Suppressor macrophage treated with lipopolysaccharide for 1 hour (primary cell): ENCODE measurements at regions not wholly inside any gene's neighbourhood (a gene's known extent, or its start where the extent isn't known, plus 50 kb on each side); places are given as distances from the start of the nearest gene placed in this dataset.

Source experiments
- DNase-seq, 3 donors: peaks; one replicate each; pipeline ENCODE4 v3.0.0-alpha.2; 2020 to 2022

DNA sequence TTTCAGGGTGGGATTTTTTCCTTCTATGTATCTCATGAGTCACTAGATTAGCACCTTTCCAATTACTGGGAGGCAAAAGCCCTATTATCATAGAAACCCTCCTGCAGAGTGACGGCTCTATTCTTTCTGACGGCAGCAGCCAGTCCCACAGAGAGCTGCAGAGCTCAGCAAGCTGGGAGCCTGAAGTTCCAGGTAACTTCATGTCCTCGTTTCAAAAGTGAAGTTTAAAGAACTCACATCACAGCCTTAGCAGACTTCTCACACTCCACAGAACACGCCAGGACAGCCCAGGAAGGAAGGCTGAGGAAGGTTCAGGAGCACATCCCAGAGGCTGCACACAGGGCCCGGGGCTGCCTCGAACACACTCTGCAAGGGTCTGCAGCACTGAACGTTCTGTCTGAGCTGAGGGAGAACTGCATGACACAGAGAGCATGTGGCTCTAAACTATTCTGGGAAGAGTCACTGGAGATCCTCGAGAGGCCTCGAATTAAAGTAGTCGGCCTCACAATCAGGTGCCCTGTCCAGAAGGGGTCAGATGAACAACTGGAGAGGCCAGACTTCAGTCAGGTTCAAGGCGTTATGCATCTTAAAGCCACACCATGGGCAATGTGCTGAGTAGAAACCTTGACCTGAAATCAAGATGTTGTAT lies 104.2 kb upstream of the DRD2 start:
- no peak for DNase-seq

DNA sequence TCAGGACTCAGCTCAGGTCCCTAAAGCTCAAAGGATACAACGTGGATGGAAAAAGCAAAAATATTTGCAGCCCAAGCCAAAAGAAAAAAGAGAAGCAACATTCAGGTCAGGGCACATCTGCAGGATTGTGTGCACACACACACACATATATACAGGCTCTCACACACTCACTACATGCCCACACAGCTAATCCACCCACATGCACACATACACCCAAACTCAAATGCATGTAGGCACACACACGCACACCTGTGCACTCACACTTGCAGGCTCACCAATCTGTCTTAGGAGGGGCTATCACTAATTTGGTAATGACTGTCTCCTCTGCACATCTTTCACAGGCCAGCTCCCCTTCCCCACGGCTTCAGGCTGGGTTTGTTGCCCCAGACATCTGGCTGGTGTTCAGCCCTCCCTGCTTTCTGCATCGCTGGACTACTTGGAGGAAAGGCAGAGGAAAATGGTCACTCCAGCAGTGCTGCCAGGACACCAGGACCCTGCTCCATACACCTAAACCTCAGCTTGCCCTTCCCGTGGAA lies 103.6 kb upstream of the DRD2 start:
- no peak for DNase-seq

DNA sequence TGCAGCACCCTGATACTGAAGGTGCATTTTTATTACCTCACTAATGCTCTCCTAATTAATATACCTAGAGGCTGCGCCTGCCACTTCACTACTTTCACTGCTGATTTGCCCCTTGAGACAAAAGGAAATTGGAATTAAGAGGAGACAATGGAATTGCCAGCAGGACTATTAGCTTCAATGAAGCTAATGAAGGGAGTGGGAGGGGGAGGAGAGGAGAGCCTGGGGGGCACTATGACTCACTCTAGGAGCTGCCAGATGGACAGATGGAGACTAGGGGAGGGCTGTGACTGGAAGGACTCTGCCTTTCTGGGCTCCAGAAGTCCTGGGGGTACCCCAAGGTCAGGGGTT lies 102.8 kb upstream of the DRD2 start:
- no peak for DNase-seq

DNA sequence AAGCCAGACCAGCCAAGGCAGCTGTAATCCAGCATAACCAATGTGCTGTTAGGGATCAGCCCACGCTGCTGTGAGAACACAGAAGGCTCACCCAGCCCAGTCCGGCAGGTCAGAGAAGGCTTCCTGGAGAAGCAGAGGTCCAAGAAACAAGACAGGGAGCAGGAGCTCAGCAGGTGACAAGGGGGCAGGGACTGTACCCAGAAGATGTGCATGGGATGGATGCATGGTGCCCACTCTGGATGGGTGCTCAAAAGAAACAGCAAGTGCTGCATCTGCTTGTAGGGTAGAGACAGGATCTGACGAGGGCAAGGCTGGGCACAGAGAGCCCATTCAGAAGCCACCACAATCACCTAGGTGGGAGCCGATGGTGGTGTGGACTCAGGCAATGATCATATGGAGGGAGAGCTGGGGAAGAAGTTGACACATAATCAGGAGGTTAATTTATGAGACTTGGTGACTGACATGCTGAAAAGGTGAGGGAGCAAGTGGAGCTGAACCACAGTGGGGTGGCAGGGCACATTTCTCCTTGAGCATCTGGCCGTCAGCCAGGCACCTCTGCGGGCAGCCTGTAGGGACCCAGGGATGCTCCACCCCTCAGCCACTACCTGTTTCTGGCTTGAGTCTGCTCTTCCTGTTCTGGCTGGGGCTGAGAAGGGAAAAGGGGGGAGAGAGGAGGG lies 102.3 kb upstream of the DRD2 start:
- DNase-seq, result no peak

DNA sequence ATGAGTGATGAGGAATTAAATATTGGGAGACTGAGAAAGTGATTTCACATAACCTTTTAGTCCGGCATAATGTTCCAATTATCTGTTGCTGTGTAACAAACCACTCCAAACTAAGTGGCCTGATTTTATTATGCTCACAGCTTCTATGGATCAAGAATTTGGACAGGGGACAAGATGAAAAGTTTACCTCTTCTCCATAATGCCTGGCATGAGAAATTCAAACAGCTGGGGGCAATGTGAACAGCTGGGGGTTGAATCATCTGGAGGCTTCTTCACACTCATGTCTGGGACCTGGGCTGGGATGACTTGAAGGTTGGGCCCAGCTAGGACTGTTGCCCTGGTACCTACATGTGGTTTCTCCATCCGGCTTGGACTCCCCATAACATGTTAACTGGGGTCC lies 99.4 kb upstream of the DRD2 start:
- DNase-seq, result no peak

DNA sequence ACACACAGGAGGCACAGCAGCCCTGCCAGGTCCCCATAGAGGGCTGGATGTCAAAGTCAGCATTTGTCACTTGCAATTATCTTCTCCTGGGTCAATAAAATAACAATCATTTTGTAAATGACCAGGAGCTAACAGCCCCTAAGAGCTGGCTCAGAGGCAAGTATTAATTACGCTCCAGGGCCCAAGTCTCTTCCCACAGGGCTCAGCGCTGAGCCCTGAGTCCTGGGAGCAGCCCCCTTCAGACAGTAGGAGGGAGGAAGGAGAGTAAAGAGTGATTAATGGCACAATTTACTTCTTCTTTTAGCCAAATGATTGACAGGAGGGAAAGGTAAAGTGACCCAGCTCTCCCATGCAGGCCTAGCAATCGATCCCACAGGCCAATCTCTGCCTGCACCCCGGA lies 99.0 kb upstream of the DRD2 start:
- DNase-seq, result no peak

DNA sequence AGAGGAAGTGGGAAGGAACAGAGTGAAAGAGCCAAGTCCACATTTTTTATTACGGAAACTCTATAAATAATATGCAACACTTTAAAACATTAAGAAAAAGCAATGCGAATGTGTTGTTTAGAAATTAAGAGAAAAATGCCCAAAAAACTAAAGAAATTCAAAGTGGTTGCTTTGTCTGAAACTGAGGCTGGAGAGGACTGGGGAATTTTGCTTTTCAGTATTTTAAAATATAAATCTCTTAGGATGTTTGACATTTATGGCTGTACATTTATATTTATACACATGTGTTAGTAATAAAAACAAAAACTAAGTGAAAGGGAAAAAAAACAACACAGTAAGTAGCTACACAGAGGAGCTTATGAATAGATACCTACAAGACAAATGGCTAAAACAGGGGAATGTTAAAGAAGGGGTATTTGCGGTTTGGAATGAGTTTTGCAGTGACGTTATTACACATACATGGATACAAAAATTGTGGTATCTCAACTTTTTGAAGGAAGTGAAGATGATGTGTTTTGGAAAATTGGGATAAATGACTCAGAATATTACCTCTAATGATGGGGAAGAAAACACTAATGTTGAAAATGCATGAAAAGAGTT lies 97.0 kb upstream of the DRD2 start:
- DNase-seq, result no peak

DNA sequence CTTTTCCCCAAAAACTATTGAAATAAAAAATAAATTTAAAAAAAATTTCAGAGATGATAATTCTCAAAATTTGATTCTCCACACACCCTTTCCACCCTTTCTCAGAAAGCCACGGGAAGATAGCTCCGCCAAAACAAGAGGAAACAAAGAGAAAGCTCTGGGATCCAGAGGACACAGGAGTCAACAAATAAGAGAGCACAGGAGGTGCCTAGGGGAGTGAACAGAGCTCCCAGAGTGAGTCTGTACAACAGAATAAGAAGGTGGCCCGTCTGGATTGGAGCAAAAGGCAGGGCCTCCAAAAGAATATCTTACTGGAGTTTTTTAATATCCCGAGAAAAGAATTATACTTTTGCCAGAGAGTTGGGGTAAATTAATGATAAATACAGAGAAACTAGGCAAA lies 96.3 kb upstream of the DRD2 start:
- DNase-seq, result no peak

DNA sequence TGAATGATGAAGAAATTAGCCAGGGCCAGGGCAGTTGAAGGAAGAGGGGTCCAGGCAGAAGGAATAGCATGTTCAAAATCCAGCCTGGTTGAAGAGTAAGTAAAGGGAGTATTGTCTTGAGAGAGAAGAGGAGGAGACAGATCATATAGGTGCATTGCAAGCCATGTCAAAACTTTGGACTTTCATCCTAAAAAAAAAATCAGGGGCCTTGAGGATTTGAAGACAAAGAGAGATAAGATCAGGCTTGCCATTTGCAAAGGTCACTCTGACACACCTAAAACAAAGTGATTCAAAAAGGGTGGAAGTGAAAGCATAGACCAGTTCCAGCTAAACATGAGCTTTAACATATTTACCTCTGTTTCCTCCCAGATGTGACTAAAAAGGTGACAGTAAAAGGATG lies 95.7 kb upstream of the DRD2 start:
- no peak for DNase-seq

DNA sequence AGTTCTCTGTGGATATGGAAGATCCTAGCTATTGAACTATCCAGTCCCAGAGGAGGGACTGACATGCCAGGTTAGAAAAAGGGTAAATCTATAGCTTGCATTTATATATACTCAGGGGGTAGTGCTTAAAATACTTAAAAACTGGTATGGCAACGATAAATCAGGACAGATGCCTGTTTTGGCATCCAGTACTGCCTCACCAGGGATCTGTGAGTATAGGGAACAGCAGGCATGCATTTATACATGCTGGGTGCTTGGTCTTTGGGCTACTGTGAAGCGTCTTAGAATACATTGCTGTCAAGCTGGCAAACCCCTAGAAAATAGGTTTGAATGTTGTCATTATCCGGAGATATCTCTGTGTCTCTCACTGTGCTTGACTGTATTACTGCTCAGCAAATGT lies 94.2 kb upstream of the DRD2 start:
- no peak for DNase-seq

DNA sequence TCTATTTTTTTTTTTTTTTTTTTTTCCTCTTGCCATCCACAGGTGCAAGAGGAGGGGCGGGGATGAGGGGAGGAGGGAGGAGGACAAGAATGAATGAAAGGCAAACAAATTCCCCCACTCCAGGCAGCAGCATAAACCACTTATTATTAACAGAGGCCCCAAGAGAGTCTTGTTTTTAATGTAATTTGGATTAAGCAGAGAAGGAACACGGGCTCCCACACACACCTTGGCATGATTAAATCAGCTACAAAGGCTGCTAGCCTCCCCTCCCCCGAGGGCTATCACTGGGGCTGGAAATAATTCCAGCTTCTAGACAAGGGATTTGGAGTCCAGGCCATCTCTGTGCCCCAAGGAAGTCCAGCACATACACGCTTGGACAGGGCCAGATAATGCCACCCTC lies 93.4 kb upstream of the DRD2 start:
- no peak for DNase-seq

DNA sequence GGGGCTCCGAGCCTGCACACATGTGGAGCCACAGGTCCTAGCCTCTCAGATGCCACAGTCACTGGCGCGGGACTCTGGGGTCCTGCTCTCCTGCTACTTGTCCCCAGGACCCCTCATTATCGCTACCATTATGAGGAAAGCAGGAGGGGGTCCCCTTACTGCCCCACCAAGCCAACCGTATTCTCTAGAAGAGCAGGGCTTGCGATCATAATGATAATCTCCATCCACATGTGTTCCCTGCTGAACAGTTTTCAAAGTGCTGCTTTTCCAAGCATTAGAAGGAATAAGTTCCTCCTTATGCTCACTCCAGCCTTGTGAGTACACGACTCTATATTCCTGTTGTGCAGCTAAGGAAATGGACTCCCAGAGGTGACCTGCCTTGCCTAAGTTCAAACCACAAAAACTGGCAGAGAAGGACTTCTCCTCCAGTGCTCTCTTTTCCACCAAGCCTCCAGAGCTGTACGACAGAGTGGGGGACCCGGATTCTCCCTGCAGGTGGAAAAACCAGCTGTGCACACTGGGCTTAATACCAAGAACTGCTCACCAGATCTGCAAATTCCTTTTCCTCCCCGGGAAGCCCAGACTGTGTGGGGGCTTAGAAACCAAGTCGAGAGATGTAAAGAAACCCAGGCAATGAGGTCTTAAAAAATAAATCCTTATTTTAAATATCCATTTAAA lies 92.8 kb upstream of the DRD2 start:
- DNase-seq, result no peak

DNA sequence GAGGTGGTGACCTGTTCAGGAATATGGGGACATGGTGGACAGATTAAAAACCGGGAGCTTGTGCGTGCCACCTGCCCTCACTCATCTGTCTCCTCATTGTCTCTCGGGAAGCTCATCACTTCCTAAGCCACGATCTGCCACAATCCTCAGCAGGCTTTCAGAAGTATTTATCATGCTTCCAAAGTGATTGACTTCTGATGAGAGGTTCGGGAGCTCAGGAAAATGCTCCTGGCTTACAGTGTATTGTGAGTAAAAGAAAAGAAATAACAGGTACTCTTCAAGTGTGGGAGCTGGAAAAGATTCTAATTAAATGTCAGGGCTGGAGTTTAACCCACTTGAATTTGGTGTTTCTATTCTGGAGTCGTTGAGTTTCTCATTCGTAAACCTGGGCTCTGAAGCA lies 91.9 kb upstream of the DRD2 start:
- no peak for DNase-seq

DNA sequence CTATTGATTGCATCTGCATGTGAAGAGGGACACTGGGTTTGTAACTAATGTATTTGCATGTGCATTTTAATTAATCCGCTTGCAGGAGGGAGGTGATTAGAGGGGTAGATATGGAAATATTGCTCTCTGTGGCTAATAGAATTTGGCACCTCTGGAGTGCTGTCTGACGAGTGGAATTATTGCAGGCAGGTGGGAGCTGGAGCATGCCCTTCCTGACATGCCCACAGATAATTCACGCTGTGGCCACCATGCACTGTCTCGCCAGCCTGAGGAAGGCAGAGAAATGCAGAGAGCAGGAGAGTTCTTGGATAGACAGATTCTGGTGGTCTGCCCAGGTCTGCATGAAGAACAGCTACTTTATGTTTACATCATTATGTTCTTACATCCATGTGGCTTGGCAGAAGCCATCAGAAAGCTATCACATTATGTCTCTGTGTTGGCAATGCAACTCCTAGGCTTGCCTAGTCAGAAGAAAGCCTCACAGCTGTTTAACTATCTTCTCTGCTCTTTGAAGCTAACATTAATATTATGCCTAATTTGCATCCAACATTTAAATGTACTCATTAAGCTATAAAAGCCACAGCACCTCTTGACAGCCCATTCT lies 89.4 kb upstream of the DRD2 start:
- no peak for DNase-seq

DNA sequence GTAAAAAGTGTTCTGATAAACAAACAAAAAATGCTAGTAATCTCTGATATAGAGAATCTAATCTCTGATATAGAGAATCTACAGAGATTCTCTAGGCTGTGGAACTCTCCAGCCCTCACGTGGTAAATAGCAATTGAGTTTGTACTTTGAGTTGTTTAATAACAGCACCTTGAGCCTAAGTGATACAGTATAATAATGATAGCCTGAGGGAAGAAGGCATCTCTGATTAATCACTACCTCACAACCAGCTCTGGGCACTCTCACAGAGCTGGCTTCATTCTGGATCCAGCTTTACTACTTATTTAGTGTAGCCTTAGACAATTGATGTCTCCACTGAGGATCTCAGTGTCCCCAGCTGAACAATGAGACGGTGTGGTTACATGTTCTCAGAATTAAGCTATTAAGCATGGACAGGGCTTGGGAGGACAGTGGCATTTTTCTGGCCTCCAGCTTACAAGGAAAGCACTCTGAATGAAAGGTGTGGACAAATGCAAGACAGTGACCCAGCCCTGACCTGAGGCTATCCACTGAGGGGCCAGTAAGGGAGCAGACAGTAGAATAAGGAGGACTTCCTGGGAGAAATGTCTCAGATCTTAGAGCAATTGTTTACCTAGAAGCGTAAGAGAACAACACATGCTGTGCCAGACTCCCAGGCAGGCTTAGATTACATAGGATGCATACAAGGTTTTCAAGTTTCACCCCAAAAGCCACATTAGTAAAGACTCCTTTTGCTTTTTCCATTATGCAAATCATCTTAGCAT lies 88.7 kb upstream of the DRD2 start:
- DNase-seq, result no peak

DNA sequence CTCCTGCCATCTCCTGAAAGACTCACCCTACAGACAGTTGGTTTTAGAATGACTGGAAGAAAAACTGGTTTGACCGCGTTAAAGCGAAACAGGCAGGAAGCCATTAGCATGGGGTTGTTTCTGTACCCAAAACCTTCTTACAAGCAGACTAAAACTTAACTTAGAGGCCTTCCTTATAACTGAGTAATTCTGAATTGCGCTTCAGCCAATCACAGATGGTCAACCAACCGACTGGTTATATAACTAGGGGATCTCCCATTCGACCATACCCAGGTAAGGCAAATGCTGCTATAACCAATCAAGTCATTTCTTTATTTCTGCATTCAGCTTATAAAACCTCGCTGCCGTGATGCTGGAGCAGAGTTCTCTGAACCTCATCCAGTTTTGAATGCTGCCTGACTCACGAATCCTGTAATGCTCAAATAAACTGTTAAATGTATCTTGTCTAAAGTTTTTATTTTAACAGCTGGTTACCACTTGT lies 87.8 kb upstream of the DRD2 start:
- DNase-seq, result no peak

DNA sequence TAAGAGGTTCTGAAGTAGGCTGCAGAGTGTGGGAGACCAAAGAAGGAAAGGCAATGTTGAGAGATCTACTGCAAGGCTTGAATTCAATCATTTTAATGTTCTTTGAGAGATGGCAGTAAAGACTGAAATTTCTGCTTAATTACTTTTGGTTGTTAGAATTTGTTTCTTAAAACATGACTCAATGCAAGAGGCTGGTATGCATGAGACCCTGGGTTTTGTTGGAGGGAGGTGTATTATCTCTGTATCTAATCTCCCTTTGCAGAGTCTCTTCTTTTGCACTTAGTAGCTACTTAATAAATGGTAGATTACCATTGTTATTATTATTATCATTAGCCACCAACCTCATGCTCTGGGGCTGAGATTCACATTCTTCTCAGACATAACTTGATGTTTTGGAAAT lies 87.4 kb upstream of the DRD2 start:
- no peak for DNase-seq

DNA sequence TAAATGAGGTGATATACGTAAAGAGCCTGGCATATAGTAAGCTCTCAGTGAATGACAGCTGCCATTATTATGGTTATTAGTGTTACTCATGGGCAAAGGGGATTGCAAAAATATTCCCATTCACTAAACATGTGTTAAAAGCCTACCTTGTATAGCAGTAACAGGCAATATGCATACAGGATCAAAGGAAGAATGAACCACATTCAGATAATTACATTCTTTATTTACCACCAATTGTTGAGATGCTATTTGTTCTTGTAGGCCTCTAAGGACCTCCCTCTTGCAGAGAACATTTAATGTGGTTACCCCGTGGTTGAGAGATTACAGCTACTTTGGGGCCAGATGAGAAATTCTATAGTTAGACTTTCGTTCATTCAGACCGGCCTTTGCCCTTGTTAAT lies 82.7 kb upstream of the DRD2 start:
- no peak for DNase-seq

DNA sequence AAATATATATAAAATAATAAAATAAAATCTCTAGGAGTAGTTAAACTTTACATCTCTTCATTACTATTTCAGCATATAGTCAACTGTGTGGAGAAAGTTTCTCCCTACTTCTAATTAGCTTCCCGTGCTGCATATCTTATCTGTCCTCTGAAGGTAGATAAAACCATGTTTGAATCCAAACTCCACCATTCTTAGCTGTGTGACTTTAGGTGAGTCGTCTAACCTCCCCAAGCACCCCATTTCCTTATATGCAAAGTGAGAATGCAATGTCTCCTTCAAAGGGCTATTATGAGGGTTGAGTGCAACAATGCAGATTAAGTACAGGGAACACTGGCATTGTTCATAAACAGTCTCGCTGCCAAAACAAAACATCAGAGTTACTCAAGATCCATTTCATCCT lies 80.8 kb upstream of the DRD2 start:
- no peak for DNase-seq

DNA sequence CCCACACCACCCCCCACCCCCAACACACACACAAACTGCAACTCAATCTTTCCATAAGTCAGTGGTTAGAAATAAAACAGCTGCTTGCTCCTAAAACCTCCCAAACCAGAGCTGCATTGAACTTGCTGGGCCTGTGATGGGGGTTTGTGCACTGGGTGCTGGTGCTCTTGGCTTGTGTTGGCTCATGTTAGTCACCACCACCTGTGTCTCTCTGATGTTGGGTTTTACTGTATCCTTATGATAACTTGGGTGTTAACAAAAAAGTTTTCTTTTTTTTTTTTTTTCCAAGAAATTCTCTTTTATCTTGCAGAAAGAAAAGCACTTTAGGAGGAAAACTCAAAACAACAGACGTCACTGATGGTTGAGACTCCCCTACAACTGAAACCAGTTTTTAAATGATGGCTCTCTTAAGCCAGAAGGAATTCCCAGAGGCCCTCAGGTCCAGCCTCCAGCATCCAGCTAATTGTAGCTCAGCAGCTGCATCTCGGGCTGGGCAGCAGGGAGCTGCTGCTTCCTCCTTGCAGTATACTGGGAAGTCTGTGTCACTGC lies 79.9 kb upstream of the DRD2 start:
- DNase-seq, result no peak

DNA sequence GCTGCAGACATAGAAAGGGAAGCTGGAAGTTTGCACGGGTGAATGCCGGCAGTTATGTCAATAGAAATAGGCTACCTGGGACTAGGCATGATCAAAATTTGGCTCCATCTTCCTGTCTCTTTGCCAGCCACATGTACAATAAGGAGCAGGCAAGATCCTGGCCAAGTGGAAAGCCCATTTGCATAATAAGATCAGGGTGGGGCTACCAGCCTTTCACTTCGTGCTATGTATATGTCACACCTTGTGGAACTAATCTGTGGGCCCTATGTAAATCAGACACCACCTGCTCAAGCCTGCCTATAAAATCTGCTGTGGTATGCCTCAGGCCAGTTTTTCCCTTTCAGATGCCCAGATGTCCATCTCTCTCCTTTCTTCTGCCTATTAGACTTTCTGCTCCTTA lies 79.3 kb upstream of the DRD2 start:
- no peak for DNase-seq

DNA sequence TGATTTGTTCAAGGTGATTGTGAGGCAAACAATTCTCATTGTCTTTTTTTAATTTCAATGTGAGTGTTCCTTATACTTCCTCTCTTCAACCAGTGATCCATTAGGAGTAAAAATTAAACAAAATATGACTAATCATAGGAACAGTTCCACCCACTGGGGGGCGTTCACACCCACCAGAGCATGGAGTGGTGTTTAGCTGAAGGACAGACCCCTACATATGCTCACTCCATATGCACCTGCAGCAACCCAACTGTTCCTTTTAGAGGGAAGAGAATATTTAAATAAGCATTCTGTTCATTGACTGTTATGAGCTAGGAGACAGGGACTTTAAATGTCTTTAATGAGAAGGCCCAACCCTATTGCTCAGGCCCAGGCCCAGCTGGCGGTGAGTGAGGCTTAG lies 78.7 kb upstream of the DRD2 start:
- no peak for DNase-seq
